D341Med (cell line): ENCODE measurements at regions not wholly inside any gene's neighbourhood (a gene's known extent, or its start where the extent isn't known, plus 50 kb on each side); places are given as distances from the start of the nearest gene placed in this dataset.

Experiments
- DNase-seq: peaks from one replicate; pipeline ENCODE4 v3.0.0; 2012; ENCODE audit warnings: low spot score

GRCh38 chr9:85260275-85260845 lies 481.4 kb downstream of the AGTPBP1 start:
- no peak for DNase-seq

DNA sequence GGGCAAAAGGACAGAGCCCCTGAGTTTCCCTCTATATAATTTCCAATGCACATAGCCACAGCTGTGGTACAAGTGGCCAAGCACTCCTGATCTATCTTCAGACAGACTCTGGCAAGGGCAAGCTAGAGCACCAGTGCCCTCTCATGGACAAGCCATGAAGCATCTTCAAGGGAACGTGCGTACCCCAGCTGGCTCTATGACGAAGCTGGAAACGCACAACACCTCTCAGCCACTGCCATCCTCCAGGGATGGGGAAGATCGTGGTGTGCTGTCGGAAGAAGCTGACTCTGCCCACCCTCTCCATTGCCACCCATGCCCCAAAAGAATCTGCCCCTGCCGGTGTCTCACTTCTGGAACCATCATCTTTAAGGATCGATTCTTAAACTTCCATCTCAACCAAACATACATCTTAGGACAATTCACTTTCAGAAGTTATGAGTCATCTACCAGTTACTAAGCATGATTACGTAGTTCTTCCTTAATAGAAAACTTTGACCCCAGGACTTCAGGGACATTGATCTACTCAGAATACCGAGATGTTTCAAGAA lies 482.9 kb downstream of the AGTPBP1 start:
- DNase-seq = peak; percentile 57

GRCh38 chr9:85258236-85258635 lies 483.5 kb downstream of the AGTPBP1 start:
- DNase-seq = no peak

GRCh38 chr9:85249313-85249621 lies 492.5 kb downstream of the AGTPBP1 start:
- DNase-seq = no peak

- DNase-seq = no peak
These were observed 493.0 kb downstream of the AGTPBP1 start for GRCh38 chr9:85248514-85249312.

DNA sequence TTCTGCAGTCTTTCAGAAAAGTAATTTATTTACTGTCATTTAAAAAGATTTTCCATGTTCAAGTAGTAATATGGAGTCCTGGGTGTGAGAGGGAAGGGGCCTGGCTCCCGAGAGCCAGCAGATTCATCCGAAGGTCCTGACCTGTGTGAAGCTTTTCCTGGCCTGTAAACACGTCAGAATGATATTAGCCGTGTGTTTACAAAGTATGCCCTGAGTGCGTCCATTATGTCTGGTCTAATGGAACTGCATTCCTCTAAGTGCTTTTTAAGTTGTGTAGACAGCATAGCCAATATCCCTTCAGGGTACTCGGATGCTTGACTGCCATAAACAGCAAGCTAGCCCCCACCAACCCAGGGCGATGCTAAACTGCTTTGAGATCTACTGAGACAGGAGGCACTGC lies 495.2 kb downstream of the AGTPBP1 start:
- DNase-seq = no peak

- no peak for DNase-seq
These were observed 496.9 kb downstream of the AGTPBP1 start for GRCh38 chr9:85244856-85245255.

DNA sequence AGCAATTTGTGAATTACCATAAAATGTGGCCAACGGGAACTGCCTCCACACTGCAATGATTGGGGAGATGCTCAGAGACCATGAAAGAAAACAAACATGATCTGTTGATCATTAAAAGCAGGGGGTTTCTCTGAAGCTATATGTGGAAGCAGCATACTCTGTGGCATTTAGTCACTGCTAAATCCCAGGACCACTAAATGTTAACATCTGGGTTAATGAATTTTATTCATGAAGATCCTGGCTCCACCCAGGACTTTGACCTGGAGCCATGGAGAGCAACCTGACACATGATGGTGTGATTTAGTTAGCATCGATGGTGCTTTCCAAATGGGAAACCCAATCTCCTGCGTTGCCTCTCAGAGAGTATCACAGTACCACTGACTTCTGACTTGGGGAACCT lies 497.8 kb downstream of the AGTPBP1 start:
- no peak for DNase-seq

DNA sequence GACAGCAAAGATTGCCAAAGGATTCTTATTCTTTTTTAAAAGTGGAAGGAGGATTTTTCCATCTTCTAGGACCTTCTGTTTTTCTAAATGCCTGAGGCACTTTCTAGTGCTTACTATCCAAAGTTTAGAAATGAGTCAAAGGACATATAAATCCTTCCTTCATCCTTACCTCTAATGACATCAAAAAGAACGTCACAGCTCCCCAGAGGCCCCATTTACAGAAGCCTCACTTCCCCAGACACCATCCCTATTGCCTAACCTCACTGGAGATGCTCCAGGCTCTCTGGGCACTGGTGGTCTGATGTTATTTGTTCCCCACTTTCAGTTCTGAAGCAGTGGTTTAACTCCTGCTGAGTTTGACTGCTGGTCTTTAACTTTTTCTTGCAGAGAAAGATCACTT lies 504.3 kb downstream of the AGTPBP1 start:
- DNase-seq = no peak

GRCh38 chr9:85230081-85230480 lies 511.7 kb downstream of the AGTPBP1 start:
- no peak for DNase-seq

- no peak for DNase-seq
These were observed 513.5 kb downstream of the AGTPBP1 start for GRCh38 chr9:85228111-85228855.

DNA sequence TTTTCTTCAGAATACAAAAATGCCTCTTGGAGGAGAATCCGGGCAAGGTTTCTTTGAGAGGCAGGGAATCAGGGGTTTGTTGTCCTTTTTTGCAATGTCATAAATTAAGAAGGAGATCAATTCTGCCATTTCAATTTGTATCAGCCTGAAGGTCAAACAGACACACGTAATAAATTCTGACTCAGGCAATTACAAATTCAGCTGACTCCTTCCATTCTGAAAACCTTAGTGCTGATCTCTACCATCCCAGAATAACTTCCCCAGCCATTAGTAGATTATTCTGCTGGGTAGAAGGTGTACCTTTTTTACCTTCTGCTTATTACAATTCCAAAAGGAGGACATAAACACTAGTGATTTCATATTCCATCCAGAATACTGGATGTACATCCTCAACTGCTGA lies 516.6 kb downstream of the AGTPBP1 start:
- no peak for DNase-seq

DNA sequence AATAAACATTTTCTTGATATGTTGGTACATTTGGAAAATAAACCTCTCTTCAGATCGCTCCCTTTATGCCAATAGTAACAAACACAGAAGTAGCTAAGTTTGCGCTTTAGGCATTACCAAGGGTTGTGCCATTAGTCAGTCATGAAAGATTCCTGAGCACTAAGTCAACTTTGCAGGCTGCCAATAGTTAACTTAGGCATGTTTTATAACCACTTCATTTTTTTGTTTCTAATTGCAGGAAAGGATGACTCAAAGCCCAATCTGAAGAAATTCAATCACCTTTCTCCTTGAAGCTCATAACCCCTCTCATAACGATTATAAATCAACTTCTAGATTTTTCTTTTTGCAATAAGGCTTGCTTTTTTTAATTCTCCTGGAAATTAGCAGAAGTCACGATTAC lies 517.0 kb downstream of the AGTPBP1 start:
- DNase-seq = no peak

DNA sequence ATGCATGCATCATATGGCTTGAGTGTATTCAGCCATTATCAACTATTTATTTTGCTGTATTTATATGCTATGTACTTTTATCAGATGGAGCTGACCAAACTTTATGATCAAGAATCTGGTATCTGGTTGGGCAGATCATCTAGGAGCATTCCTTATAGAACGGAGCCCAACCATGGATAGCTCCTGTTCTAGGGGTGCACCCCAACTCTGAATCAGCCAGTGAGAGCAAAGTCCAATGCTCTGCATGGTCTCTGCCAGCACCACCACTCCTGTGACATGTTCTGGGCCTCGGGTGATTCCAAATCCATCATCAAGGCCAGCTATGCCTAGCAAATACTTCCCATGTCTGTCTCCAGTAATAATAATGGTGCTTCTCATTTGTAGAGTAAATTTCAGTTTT lies 517.5 kb downstream of the AGTPBP1 start:
- no peak for DNase-seq

- DNase-seq = no peak
These were observed 518.1 kb downstream of the AGTPBP1 start for GRCh38 chr9:85223506-85224125.

DNA sequence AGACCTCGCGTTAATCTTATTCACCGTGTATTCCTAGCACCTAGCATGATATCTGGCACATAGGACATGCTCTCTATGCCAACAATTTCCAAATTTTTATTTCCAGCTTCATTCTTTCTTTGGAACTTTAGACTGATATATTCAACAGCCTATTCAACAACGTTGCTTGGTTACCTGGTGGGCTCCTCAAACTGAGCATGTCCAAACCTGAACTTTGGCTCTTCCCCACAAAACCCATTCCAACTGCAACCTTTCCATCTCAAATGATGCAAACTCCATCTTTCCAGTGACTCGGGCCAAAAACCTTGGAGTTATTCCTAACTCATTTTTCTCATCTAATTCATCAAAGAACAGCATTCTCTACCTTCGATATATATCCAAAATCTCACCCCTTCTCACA lies 525.2 kb downstream of the AGTPBP1 start:
- no peak for DNase-seq

- no peak for DNase-seq
These were observed 525.8 kb downstream of the AGTPBP1 start for GRCh38 chr9:85215961-85216360.

DNA sequence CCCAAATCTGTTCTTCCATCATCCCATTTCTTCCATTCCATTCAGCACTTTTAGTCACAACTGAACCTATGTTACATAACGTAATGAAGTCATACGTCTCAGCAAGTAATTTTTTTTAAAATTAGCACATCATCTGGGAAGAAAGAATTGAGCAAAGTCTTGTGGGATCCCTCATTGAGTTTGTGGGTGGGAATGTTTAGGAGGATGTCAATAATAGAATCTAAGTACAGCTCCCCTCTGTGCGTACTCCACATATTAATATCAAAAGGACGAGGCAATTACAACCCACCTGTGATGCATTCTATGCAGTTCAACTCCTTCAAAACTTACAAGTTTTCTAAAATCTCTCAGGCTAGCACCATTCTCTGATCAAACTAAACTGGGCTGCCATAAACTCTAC lies 526.3 kb downstream of the AGTPBP1 start:
- DNase-seq = no peak

GRCh38 chr9:85213650-85214607 lies 527.8 kb downstream of the AGTPBP1 start:
- no peak for DNase-seq

- no peak for DNase-seq
These were observed 528.9 kb downstream of the AGTPBP1 start for GRCh38 chr9:85212887-85213286.

- no peak for DNase-seq
These were observed 529.5 kb downstream of the AGTPBP1 start for GRCh38 chr9:85212209-85212608.

- DNase-seq = no peak
These were observed 533.1 kb downstream of the AGTPBP1 start for GRCh38 chr9:85208666-85209065.
